Nephron (organoid): ENCODE measurements at regions not wholly inside any gene's neighbourhood (a gene's known extent, or its start where the extent isn't known, plus 50 kb on each side); places are given as distances from the start of the nearest gene placed in this dataset.
"Not testable (repeated sequence)": the region's sequence is repeated elsewhere in the genome, so short reads cannot be mapped to it uniquely, and the experiment has no call there.

Experiments
- H3K27ac Mint-ChIP-seq, 3 experiments: 2 replicates each; pipeline ENCODE4 v1.8.0; 2020; ENCODE audit warnings: mixed read lengths in 3 of 3, mild to moderate bottlenecking in 2 of 3, moderate library complexity in 1 of 3
- H3K27me3 Mint-ChIP-seq: 2 replicates; pipeline ENCODE4 v1.8.0; 2021; ENCODE audit warnings: low read depth, mild to moderate bottlenecking, moderate library complexity, mixed read lengths
- H3K36me3 Mint-ChIP-seq: 2 replicates; pipeline ENCODE4 v1.8.0; 2020; ENCODE audit warnings: low read depth, mixed read lengths
- H3K4me1 Mint-ChIP-seq: 2 replicates; pipeline ENCODE4 v1.8.0; 2020; ENCODE audit warnings: mixed read lengths
- H3K4me3 Mint-ChIP-seq, 3 experiments: 2 replicates each; pipeline ENCODE4 v1.8.0; 2020; ENCODE audit warnings: mild to moderate bottlenecking in 3 of 3, mixed read lengths in 3 of 3, moderate library complexity in 2 of 3
- H3K9me3 Mint-ChIP-seq: 2 replicates; pipeline ENCODE4 v1.8.0; 2020; ENCODE audit warnings: mixed read lengths
- TF ChIP-seq, protein P1 (sequence below), 3 experiments: fragments of 200-600 bp; sonication (generic); IDR thresholded peaks; one replicate each; pipeline ENCODE4 v1.5.0; 2021; ENCODE audit warnings: antibody characterized with exemption in 3 of 3; ENCODE audit not compliant: unreplicated experiment in 3 of 3

DNA sequence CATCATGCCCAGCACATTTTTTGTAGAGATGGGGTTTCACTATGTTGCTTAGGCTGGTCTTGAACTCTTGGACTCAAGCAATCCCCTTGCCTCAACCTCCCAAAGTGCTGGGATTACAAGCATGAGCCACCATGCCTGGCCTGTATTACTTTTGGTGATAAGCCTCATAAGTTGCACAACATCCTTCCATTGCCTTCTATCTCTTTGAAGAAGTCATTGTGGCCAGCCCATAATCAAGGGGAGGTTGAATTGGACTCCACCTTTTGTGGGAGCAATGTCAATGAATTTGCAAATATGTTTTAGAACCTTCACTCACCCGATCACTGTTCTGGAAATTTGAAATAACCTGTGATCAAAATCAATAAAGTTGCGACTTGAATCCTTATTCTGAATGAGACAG lies 104.3 kb upstream of the CLINT1 start:
- Mint-ChIP-seq H3K9me3 (no peaks in the 10 kb centered on the region), H3K4me1 (peaks cover 26% of the 10 kb centered on the region), H3K36me3 (no peaks in the 10 kb centered on the region), H3K27me3 (peaks cover 8% of the 10 kb centered on the region), H3K27ac (peak overlapping the region in 1 of 3 experiments; percentile 9), H3K4me3 (no peak overlapping the region)
- TF ChIP-seq, protein P1, sequence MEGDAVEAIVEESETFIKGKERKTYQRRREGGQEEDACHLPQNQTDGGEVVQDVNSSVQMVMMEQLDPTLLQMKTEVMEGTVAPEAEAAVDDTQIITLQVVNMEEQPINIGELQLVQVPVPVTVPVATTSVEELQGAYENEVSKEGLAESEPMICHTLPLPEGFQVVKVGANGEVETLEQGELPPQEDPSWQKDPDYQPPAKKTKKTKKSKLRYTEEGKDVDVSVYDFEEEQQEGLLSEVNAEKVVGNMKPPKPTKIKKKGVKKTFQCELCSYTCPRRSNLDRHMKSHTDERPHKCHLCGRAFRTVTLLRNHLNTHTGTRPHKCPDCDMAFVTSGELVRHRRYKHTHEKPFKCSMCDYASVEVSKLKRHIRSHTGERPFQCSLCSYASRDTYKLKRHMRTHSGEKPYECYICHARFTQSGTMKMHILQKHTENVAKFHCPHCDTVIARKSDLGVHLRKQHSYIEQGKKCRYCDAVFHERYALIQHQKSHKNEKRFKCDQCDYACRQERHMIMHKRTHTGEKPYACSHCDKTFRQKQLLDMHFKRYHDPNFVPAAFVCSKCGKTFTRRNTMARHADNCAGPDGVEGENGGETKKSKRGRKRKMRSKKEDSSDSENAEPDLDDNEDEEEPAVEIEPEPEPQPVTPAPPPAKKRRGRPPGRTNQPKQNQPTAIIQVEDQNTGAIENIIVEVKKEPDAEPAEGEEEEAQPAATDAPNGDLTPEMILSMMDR (IDR thresholded peaks at IDR 0.05; ENCODE audit: unreplicated experiment in 3 of 3) = no peak

DNA sequence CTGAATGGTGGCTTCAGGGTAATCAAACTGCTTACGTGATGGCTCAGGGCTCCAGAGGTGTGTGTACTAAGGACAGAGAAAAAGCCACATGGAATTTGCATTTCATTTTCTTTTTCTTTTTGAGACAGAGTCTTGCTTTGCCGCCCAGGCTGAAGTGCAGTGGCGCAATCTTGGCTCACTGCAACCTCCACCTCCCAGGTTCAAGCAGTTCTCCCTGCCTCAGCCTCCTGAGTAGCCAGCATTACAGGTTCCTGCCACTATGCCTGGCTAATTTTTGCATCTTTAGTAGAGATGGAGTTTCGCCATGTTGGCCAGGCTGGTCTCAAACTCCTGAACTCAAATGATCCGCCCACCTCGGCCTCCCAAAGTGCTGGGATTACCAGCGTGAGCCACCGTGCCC lies 103.7 kb upstream of the CLINT1 start:
- H3K4me3 Mint-ChIP-seq, H3K9me3 Mint-ChIP-seq, H3K36me3 Mint-ChIP-seq, H3K27me3 Mint-ChIP-seq: not testable (repeated sequence)
- Mint-ChIP-seq H3K27ac (peak overlapping the region; percentile 38 to 77 (median 60)), H3K4me1 (peaks cover 26% of the 10 kb centered on the region)

DNA sequence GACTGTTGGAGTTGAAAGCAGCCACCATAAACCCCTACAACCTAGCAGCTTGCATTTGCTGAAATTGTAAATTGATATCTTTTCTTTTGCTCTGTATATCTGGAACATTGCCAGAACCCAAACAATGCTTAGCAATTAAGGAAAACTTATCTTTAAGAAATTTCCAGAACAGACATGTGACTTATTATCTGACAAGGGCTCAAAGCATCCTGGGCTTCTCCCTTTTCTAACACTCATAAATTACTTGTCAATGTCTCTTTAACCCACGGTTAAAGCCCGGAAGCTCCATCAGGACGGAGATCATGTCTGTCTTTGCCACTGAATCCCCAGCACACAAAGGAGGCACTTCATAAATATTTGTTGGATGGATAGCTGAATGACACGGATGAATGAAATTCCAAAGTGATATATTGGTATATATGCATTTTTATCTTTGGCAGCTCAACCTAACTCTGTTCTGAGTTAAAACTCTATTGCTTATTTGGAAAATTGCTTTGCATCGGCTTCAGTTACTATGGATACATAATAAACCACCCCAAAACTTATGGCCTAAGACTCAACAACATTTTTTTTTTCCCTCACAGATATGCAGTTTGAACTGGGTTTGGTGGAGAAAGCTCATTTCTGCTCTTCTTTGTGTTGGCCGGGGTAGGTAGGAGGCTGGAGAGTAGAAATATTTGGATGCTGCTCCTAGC lies 103.1 kb upstream of the CLINT1 start:
- Mint-ChIP-seq H3K36me3 (no peaks in the 10 kb centered on the region), H3K9me3 (peaks cover 2% of the 10 kb centered on the region), H3K4me3 (no peak overlapping the region), H3K27ac (peak overlapping the region; percentile 38 to 77 (median 60)), H3K4me1 (peaks cover 26% of the 10 kb centered on the region), H3K27me3 (peaks cover 8% of the 10 kb centered on the region)
- TF ChIP-seq, protein P1 (IDR thresholded peaks at IDR 0.05; ENCODE audit: unreplicated experiment in 3 of 3) = no peak

DNA sequence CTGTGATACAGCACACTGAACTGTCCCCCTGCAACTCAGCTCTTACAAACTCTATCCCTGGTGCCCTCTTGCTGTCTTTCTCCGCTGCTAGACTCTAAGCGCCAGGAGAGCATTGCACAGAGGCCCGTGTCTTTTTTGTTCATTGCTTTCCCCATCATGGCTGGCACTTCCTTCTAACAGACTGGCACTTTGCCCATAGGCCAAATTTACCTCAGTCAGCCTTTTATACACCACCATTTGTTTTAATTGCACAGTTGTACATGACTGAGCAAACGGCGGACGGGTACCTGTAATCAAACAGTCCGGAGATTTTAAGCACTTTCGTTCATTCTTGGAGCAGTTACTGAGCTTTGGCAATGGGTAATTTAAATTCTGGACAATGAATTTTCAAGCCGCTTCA lies 102.2 kb upstream of the CLINT1 start:
- peaks cover 26% of the 10 kb centered on the region for H3K4me1 Mint-ChIP-seq
- H3K36me3 Mint-ChIP-seq = no peaks in the 10 kb centered on the region

DNA sequence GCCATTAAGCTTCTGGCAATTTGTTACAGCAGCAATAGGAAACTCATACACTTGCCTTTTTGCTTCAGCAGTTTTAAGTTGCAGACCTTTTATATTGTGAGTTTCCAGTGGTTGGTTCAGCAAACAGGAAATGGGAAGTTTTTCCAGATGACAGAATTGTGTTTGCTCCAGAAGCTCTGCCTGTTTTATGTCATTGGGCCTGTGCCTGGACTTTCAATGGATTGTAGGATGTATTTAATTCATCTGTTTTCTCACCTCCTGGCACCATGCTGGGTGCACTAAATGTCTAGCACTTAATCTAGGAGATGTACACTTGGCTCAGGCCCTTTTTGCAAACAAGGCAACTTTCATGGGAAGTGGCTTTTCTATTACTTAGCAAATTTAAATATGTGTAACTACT lies 100.4 kb upstream of the CLINT1 start:
- H3K27me3 Mint-ChIP-seq = peaks cover 4% of the 10 kb centered on the region
- TF ChIP-seq, protein P1 (IDR thresholded peaks at IDR 0.05; ENCODE audit: unreplicated experiment in 3 of 3) = no peak
- no peak overlapping the region for H3K27ac Mint-ChIP-seq
- H3K4me3 Mint-ChIP-seq = no peak overlapping the region
- no peaks in the 10 kb centered on the region for H3K36me3 Mint-ChIP-seq
- H3K9me3 Mint-ChIP-seq = peaks cover 2% of the 10 kb centered on the region
- H3K4me1 Mint-ChIP-seq = peaks cover 23% of the 10 kb centered on the region

More for the DNA sequence above, 102.2 kb upstream of the CLINT1 start:
- TF ChIP-seq, protein P1 (IDR thresholded peaks at IDR 0.05; ENCODE audit: unreplicated experiment in 3 of 3) = no peak
- Mint-ChIP-seq H3K27ac (peak overlapping the region; percentile 60 to 83 (median 80)), H3K4me3 (no peak overlapping the region), H3K27me3 (peaks cover 4% of the 10 kb centered on the region), H3K9me3 (peaks cover 2% of the 10 kb centered on the region)

DNA sequence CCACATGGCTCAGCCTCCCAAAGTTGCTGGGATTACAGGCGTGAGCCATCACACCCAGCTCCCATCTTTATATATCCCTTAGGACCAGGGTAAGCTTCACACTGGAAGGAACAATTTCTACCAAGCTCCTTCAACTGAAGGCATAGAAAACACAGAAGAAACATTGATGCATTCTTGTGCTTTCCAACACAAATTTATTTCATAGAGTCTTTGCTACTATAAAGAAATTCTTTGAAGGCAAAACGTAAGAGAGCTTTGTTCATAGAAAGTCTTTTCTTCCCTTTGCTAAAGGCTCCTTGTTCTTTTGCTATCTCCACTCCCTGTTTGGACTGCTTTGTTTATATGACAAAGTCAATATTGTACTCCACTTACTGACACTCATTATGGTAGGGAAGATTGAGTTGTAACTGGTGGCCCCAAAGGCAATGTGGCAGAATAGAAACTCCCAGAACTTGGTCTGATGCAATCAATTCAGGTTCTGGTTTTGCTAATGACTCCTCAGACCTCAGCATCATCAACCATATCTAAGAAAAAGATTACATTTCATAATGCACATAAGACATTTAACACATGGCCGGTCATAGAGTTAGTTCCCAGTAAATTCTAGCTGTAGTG lies 97.4 kb upstream of the CLINT1 start:
- H3K9me3 Mint-ChIP-seq = peaks cover 4% of the 10 kb centered on the region
- H3K27ac Mint-ChIP-seq = peak overlapping the region in 1 of 3 experiments; percentile 9
- H3K4me1 Mint-ChIP-seq = peaks cover 7% of the 10 kb centered on the region
- peaks cover 4% of the 10 kb centered on the region for H3K27me3 Mint-ChIP-seq
- no peak overlapping the region for H3K4me3 Mint-ChIP-seq
- TF ChIP-seq, protein P1 (IDR thresholded peaks at IDR 0.05; ENCODE audit: unreplicated experiment in 3 of 3) = no peak
- H3K36me3 Mint-ChIP-seq = no peaks in the 10 kb centered on the region
